Neural cell (in vitro differentiated cells): ENCODE measurements at regions not wholly inside any gene's neighbourhood (a gene's known extent, or its start where the extent isn't known, plus 50 kb on each side); places are given as distances from the start of the nearest gene placed in this dataset.
"Not testable (repeated sequence)": the region's sequence is repeated elsewhere in the genome, so short reads cannot be mapped to it uniquely, and the experiment has no call there.

Experiments
- H2AFZ ChIP-seq: fragments of 200-600, 300-800 bp; sonication (generic), shearing (Covaris generic); 2 replicates; pipeline ENCODE4 v1.6.0; 2014; ENCODE audit warnings: low read depth, mild to moderate bottlenecking, antibody characterized with exemption, low read length, moderate library complexity
- H3F3A ChIP-seq: fragments of 200-600 bp; shearing (Covaris generic); 2 replicates; pipeline ENCODE4 v1.6.1; 2016; ENCODE audit warnings: mild to moderate bottlenecking, moderate library complexity, mixed read lengths, antibody characterized with exemption, low read length; ENCODE audit not compliant: insufficient read depth, poor library complexity, severe bottlenecking
- H3K27ac ChIP-seq: fragments of 200-600, 300-800 bp; sonication (generic), shearing (Covaris generic); 2 replicates; pipeline ENCODE4 v1.5.1; 2014; ENCODE audit warnings: mild to moderate bottlenecking, low read length, moderate library complexity
- H3K27me3 ChIP-seq: fragments of 300-800, 200-600 bp; sonication (generic), shearing (Covaris generic); 2 replicates; pipeline ENCODE4 v1.6.0; 2014; ENCODE audit warnings: mild to moderate bottlenecking, low read depth, low read length, moderate library complexity; ENCODE audit not compliant: insufficient read depth
- H3K36me3 ChIP-seq: fragments of 300-800, 200-600 bp; sonication (generic), shearing (Covaris generic); 2 replicates; pipeline ENCODE4 v1.5.1; 2014; ENCODE audit warnings: mild to moderate bottlenecking, antibody characterized with exemption, low read length, moderate library complexity; ENCODE audit not compliant: insufficient read depth
- H3K4me2 ChIP-seq: fragments of 300-800, 200-600 bp; sonication (generic), shearing (Covaris generic); 2 replicates; pipeline ENCODE4 v1.6.0; 2014; ENCODE audit warnings: mild to moderate bottlenecking, low read length
- H3K4me3 ChIP-seq: fragments of 300-800, 200-600 bp; sonication (generic), shearing (Covaris generic); 2 replicates; pipeline ENCODE4 v1.5.1; 2014; ENCODE audit warnings: mild to moderate bottlenecking, low read length, moderate library complexity
- H3K79me2 ChIP-seq: fragments of 200-600 bp; shearing (Covaris generic); replicated peaks from 2 replicates; pipeline ENCODE4 v1.6.0; 2014; ENCODE audit warnings: mild to moderate bottlenecking, low read length, moderate library complexity; ENCODE audit not compliant: insufficient read depth
- H3K9ac ChIP-seq: fragments of 300-800, 200-600 bp; sonication (generic), shearing (Covaris generic); 2 replicates; pipeline ENCODE4 v1.6.1; 2016; ENCODE audit warnings: mild to moderate bottlenecking, low read length, mixed read lengths
- H3K9me2 ChIP-seq: fragments of 200-600 bp; shearing (Covaris generic); 2 replicates; pipeline ENCODE4 v1.6.1; 2016; ENCODE audit warnings: mild to moderate bottlenecking, low read length, mixed read lengths; ENCODE audit not compliant: insufficient read depth
- H3K9me3 ChIP-seq: fragments of 200-600, 300-800 bp; sonication (generic), shearing (Covaris generic); 2 replicates; pipeline ENCODE4 v1.6.1; 2016; ENCODE audit warnings: mild to moderate bottlenecking, mixed run types, low read length, moderate library complexity, mixed read lengths
- H4K20me1 ChIP-seq: fragments of 200-600 bp; shearing (Covaris generic); 2 replicates; pipeline ENCODE4 v1.6.1; 2016; ENCODE audit warnings: mild to moderate bottlenecking, mixed run types; ENCODE audit not compliant: insufficient read depth
- EP300 ChIP-seq: fragments of 450-650 bp; conservative IDR thresholded peaks from 2 replicates; pipeline ENCODE4 v1.6.1; 2014; ENCODE audit warnings: antibody characterized with exemption, mild to moderate bottlenecking, moderate library complexity; ENCODE audit not compliant: poor library complexity, severe bottlenecking
- EZH2 ChIP-seq: fragments of 200-600, 300-800 bp; shearing (Covaris generic), sonication (generic); IDR thresholded peaks from 2 replicates; pipeline ENCODE4 v1.6.1; 2014; ENCODE audit warnings: antibody characterized with exemption, low read length, borderline replicate concordance, mild to moderate bottlenecking; ENCODE audit not compliant: insufficient read depth, poor library complexity, severe bottlenecking
- MXI1 ChIP-seq: fragments of 450-650 bp; conservative IDR thresholded peaks from 2 replicates; pipeline ENCODE4 v1.6.1; 2014; ENCODE audit warnings: antibody characterized with exemption, mild to moderate bottlenecking; ENCODE audit not compliant: poor library complexity, severe bottlenecking
- POLR2AphosphoS5 ChIP-seq: IDR thresholded peaks from 2 replicates; pipeline ENCODE4 v1.6.1; 2012
- RAD21 ChIP-seq: fragments of 450-650 bp; conservative IDR thresholded peaks from 2 replicates; pipeline ENCODE4 v1.6.1; 2014; ENCODE audit warnings: antibody characterized with exemption, mild to moderate bottlenecking, moderate library complexity
- SMC3 ChIP-seq: fragments of 450-650 bp; conservative IDR thresholded peaks from 2 replicates; pipeline ENCODE4 v1.6.1; 2014; ENCODE audit warnings: antibody characterized with exemption, mild to moderate bottlenecking, moderate library complexity; ENCODE audit not compliant: poor library complexity
- TAF1 ChIP-seq: IDR thresholded peaks from 2 replicates; pipeline ENCODE4 v1.6.1; 2012; ENCODE audit warnings: low read depth
- TF ChIP-seq, protein P1 (sequence below): fragments of 450-650 bp; IDR thresholded peaks from 2 replicates; pipeline ENCODE4 v1.5.1; 2014; ENCODE audit warnings: antibody characterized with exemption, mild to moderate bottlenecking, moderate library complexity; ENCODE audit not compliant: poor library complexity, severe bottlenecking
- TF ChIP-seq, protein P2 (sequence below): IDR thresholded peaks from 2 replicates; pipeline ENCODE4 v1.6.1; 2012; ENCODE audit warnings: borderline replicate concordance

DNA sequence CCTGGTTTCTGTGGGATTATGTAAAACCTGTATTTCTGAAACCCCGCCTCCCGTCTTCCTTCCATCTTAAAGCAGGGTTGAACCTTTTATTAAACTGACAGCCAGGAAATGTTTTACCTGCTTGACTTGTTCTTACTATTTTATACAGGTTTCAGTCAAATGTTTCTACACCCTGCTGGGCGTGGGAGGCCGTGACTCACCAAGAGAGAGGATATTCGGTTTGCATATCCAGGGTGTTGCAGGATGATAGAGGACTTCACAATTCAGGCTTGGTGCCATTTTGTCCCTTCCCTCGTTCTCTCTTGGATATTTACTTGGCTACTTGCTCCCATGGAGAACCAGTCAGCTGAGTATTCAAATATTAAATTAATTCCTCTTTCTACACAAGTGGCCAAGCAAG lies 69.7 kb downstream of the ARF6 start:
- Histone ChIP-seq H2AFZ (no peak overlapping the region), H3K4me3 (no peak overlapping the region), H3K9me2 (no peaks in the 10 kb centered on the region), H3F3A (no peaks in the 10 kb centered on the region), H3K36me3 (no peaks in the 10 kb centered on the region), H3K9me3 (no peaks in the 10 kb centered on the region), H3K9ac (no peak overlapping the region), H3K27ac (no peak overlapping the region), H3K79me2 (no peaks in the 10 kb centered on the region), H4K20me1 (no peaks in the 10 kb centered on the region), H3K4me2 (no peak overlapping the region), H3K27me3 (no peaks in the 10 kb centered on the region)
- TF ChIP-seq TAF1 (no peak), POLR2AphosphoS5 (no peak), EZH2 (no peak), EP300 (no peak), MXI1 (no peak), RAD21 (no peak), SMC3 (no peak)
- TF ChIP-seq, protein P1, sequence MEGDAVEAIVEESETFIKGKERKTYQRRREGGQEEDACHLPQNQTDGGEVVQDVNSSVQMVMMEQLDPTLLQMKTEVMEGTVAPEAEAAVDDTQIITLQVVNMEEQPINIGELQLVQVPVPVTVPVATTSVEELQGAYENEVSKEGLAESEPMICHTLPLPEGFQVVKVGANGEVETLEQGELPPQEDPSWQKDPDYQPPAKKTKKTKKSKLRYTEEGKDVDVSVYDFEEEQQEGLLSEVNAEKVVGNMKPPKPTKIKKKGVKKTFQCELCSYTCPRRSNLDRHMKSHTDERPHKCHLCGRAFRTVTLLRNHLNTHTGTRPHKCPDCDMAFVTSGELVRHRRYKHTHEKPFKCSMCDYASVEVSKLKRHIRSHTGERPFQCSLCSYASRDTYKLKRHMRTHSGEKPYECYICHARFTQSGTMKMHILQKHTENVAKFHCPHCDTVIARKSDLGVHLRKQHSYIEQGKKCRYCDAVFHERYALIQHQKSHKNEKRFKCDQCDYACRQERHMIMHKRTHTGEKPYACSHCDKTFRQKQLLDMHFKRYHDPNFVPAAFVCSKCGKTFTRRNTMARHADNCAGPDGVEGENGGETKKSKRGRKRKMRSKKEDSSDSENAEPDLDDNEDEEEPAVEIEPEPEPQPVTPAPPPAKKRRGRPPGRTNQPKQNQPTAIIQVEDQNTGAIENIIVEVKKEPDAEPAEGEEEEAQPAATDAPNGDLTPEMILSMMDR = no peak
- TF ChIP-seq, protein P2, sequence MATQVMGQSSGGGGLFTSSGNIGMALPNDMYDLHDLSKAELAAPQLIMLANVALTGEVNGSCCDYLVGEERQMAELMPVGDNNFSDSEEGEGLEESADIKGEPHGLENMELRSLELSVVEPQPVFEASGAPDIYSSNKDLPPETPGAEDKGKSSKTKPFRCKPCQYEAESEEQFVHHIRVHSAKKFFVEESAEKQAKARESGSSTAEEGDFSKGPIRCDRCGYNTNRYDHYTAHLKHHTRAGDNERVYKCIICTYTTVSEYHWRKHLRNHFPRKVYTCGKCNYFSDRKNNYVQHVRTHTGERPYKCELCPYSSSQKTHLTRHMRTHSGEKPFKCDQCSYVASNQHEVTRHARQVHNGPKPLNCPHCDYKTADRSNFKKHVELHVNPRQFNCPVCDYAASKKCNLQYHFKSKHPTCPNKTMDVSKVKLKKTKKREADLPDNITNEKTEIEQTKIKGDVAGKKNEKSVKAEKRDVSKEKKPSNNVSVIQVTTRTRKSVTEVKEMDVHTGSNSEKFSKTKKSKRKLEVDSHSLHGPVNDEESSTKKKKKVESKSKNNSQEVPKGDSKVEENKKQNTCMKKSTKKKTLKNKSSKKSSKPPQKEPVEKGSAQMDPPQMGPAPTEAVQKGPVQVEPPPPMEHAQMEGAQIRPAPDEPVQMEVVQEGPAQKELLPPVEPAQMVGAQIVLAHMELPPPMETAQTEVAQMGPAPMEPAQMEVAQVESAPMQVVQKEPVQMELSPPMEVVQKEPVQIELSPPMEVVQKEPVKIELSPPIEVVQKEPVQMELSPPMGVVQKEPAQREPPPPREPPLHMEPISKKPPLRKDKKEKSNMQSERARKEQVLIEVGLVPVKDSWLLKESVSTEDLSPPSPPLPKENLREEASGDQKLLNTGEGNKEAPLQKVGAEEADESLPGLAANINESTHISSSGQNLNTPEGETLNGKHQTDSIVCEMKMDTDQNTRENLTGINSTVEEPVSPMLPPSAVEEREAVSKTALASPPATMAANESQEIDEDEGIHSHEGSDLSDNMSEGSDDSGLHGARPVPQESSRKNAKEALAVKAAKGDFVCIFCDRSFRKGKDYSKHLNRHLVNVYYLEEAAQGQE = no peak

DNA sequence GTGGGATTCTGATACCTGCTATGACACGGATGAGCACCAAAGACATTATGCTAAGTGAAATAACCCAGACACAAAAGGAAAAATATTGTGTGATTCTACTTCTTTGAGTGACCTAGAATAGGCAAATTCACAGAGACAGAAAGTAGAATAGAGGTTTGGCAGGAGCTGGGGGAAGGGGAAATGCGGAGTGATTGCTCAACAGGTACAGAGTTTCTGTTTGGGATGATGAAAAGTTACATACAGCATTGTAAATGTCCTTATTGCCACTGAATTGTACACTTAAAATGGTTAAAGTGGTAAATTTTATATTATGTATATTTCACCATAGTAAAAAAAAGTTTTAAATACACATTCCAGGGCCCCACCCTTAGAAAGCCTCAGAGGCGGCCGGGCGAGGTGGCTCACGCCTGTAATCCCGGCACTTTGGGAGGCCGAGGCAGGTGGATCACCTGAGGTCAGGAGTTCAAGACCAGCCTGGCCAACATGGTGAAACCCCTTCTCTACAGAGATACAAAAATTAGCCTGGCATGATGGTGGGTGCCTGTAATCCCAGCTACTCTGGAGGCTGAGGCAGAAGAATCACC lies 72.3 kb downstream of the ARF6 start:
- H4K20me1 ChIP-seq, H2AFZ ChIP-seq, H3K36me3 ChIP-seq, H3F3A ChIP-seq, H3K27me3 ChIP-seq, H3K27ac ChIP-seq, H3K9me3 ChIP-seq, H3K4me2 ChIP-seq, H3K9ac ChIP-seq, H3K4me3 ChIP-seq, H3K79me2 ChIP-seq, H3K9me2 ChIP-seq: not testable (repeated sequence)

DNA sequence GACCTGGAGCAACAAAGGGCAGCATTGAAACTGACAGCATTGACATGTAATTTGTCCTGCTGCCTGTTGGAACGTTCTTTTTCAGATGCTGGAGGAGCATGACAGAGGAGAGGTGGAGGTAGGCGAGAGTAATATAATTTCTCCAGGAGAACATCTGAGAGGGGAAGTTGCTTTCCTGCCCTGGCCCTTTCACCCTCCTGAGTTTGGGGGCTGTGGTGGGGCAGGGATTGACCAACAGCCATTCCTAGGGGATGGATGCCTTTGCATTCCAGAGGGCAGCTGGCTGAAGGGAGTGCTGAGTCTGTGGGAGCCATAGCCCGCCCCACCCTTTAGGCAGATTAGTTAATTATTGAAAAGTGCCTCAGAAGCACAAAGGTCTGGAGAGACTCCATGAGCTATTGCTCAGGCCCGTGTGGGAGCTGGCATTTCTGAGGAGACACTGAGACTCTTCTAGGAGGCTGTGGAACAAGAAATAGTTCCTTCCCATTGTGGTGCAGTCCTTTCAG lies 73.5 kb downstream of the ARF6 start:
- Histone ChIP-seq H3K4me2 (no peak overlapping the region), H3K9me3 (no peaks in the 10 kb centered on the region), H4K20me1 (no peaks in the 10 kb centered on the region), H3K36me3 (no peaks in the 10 kb centered on the region), H3K27me3 (no peaks in the 10 kb centered on the region), H3K9me2 (no peaks in the 10 kb centered on the region), H3F3A (no peaks in the 10 kb centered on the region), H2AFZ (no peak overlapping the region), H3K4me3 (no peak overlapping the region), H3K27ac (no peak overlapping the region), H3K79me2 (no peaks in the 10 kb centered on the region), H3K9ac (no peak overlapping the region)
- TF ChIP-seq RAD21 (no peak), SMC3 (no peak), MXI1 (no peak), POLR2AphosphoS5 (no peak), EP300 (no peak)
